MG63 (cell line): ENCODE measurements at regions not wholly inside any gene's neighbourhood (a gene's known extent, or its start where the extent isn't known, plus 50 kb on each side); places are given as distances from the start of the nearest gene placed in this dataset.

Experiments used
- DNase-seq: peaks from one replicate; pipeline ENCODE4 v3.0.0-alpha.2; 2020
- H3K27me3 ChIP-seq: fragments of 250-450 bp; sonication (Bioruptor Pico); 2 replicates; pipeline ENCODE4 v1.5.1; 2020; ENCODE audit warnings: mild to moderate bottlenecking, moderate library complexity
- H3K36me3 ChIP-seq: fragments of 250-450 bp; sonication (Bioruptor Pico); 2 replicates; pipeline ENCODE4 v1.5.1; 2020; ENCODE audit warnings: mild to moderate bottlenecking, moderate library complexity
- H3K4me3 ChIP-seq: fragments of 250-450 bp; sonication (Bioruptor Pico); 2 replicates; pipeline ENCODE4 v1.5.1; 2020; ENCODE audit warnings: mild to moderate bottlenecking, moderate library complexity
- H3K9me3 ChIP-seq: fragments of 250-450 bp; sonication (Bioruptor Pico); 2 replicates; pipeline ENCODE4 v1.5.1; 2020; ENCODE audit warnings: mild to moderate bottlenecking, moderate library complexity

DNA sequence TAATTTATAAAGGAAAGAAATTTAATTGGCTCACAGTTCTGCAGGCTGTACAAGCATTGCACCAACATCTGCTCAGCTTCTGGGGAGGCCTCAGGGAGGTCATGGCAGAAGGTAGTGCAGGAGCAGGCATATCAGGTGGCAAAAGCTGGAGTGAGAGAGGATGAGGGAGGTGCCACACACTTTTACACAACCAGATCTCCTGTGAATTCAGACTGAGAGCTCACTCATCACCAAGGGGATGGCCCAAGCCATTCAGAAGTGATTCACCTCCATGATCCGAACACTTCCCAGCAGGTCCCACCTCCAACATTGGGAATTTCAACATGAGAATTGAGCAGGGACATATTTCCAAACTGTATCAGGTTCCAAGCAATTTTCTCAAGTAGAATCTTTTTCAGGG is 84.7 kb upstream of the BRINP1 start:
- no peak for DNase-seq
- H3K4me3 ChIP-seq = no peak overlapping the region
- H3K27me3 ChIP-seq = no peaks in the 10 kb centered on the region
- H3K9me3 ChIP-seq = no peaks in the 10 kb centered on the region
- H3K36me3 ChIP-seq = no peaks in the 10 kb centered on the region

GRCh38 chr9:119453490-119453911 is 84.3 kb upstream of the BRINP1 start:
- no peaks in the 10 kb centered on the region for H3K9me3 ChIP-seq
- no peaks in the 10 kb centered on the region for H3K36me3 ChIP-seq
- no peak overlapping the region for H3K4me3 ChIP-seq
- DNase-seq = no peak
- H3K27me3 ChIP-seq = no peaks in the 10 kb centered on the region

GRCh38 chr9:119451426-119451825 is 82.2 kb upstream of the BRINP1 start:
- no peak overlapping the region for H3K4me3 ChIP-seq
- no peaks in the 10 kb centered on the region for H3K36me3 ChIP-seq
- DNase-seq = no peak
- H3K9me3 ChIP-seq = no peaks in the 10 kb centered on the region
- no peaks in the 10 kb centered on the region for H3K27me3 ChIP-seq

DNA sequence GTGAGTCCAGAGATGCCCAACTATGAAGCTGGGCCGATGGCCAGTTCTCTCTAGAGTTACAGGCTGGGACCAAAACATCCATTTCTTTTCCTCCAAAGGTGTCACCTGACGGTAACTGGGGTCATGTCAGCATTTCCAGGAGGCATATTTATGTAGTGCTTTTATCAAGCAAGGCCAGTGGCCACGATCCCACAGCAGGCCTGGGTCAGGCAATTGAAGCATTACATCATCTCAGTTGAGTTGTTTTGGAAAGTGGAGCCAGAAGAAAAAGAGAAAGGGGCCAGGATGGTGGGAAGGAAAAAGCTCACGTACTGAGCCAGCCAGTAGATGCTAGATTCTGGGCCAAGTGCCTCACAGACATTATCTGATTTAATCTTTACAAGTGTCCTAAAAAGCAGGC is 73.9 kb upstream of the BRINP1 start:
- H3K4me3 ChIP-seq = no peak overlapping the region
- H3K9me3 ChIP-seq = no peaks in the 10 kb centered on the region
- H3K36me3 ChIP-seq = no peaks in the 10 kb centered on the region
- H3K27me3 ChIP-seq = no peaks in the 10 kb centered on the region
- DNase-seq = no peak

DNA sequence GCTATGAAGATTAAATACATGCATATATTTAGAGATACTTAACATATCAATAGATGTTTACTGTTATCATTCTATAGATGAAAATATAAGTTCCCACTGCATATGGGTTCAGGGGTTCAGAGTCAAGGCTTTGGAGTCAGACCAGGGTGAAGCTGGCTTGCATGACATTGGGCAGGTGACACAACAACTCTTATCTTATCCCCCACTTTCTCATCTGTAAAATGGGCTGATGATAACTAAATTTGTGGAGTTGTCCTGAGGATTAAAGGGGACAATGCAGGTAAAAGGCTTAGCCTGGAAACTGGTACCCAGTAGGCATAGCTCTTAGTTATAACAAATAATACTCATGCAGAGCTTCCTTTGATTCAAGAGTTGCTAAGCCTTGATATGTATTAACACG is 72.6 kb upstream of the BRINP1 start:
- Histone ChIP-seq H3K4me3 (no peak overlapping the region), H3K27me3 (no peaks in the 10 kb centered on the region), H3K9me3 (no peaks in the 10 kb centered on the region), H3K36me3 (no peaks in the 10 kb centered on the region)
- DNase-seq = no peak

DNA sequence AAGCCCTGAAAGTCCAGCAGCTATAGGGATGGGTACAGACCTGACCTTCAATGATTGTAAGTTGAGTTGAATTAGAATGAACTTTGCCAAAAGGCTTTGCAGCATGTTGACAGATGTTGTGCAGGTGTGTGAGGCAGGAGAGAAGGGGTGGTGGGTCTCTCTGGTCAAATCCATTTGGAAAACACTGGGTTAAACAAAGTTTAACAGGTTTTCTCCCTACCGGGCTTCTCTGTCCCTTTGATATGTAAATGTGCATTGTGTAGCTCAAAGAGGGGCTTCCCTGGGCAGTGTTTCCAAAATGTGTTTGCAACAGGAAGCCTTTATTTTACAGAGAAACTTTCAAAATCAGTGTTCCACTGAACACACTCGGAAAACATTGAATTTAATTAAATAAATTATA is 72.1 kb upstream of the BRINP1 start:
- DNase-seq = no peak
- Histone ChIP-seq H3K9me3 (no peaks in the 10 kb centered on the region), H3K4me3 (no peak overlapping the region), H3K27me3 (no peaks in the 10 kb centered on the region), H3K36me3 (no peaks in the 10 kb centered on the region)

DNA sequence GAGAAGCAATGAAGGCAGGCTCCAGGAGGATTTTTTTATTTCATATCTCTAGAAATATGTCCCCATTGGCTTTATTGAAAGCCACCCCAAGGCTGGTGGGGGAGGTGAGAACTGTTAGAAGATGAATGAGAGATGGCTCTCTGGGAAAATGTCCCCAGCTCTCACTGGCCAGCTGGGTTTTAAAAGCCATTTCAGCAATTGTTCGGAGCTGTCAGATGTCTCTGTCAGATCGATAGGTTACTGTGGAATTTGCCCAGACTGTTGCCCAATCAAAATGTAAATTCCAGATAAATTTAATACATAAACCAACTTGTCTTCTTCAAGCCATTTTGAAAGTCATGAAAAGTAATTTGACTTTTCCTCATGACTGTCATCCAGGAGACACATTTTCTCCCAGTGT is 67.0 kb upstream of the BRINP1 start:
- H3K27me3 ChIP-seq = no peaks in the 10 kb centered on the region

DNA sequence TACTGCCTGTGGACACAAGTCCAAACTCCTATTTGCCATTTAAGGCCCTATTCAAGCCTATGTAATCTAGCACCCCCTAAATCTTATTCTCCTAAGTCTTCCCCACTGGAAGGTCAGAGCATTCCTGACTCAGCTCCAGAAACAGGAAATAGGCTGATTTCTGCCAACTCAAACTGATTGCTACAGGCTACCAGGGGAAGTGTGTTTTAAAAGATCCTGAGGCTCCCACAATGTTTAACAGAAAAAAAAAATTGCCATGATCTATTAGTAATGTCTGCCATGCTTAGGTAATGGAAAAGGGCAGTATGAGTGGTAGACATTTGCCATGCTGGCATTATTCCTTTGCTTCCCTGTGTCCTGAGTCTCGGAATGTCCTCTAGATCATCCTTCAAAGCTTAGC is 65.8 kb upstream of the BRINP1 start:
- H3K36me3 ChIP-seq = no peaks in the 10 kb centered on the region

More for the DNA sequence above, 67.0 kb upstream of the BRINP1 start:
- Histone ChIP-seq H3K36me3 (no peaks in the 10 kb centered on the region), H3K4me3 (no peak overlapping the region), H3K9me3 (no peaks in the 10 kb centered on the region)
- no peak for DNase-seq

DNA sequence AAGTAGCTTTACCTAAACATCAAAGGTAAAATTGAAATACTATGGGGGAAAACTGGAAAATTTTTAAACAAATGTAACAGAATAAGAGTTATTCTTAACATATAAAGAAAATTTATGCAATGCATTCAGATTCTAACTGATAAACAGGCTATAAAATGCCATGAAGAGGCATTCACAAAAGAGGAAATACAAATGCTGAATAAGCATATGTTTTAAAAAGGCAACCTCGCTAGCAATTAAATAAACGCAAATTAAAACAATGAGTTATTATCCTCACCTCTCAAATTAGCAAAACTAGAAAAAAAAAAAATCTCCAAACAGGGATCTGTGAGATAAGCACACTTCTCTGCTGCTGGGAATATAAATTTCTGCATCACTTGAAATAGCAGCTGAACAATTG is 63.2 kb upstream of the BRINP1 start:
- H3K9me3 ChIP-seq = no peaks in the 10 kb centered on the region
- H3K36me3 ChIP-seq = no peaks in the 10 kb centered on the region
- DNase-seq = no peak
- H3K27me3 ChIP-seq = no peaks in the 10 kb centered on the region
- H3K4me3 ChIP-seq = no peak overlapping the region

More for the DNA sequence above, 65.8 kb upstream of the BRINP1 start:
- H3K27me3 ChIP-seq = no peaks in the 10 kb centered on the region
- H3K4me3 ChIP-seq = no peak overlapping the region
- DNase-seq = no peak
- H3K9me3 ChIP-seq = no peaks in the 10 kb centered on the region

DNA sequence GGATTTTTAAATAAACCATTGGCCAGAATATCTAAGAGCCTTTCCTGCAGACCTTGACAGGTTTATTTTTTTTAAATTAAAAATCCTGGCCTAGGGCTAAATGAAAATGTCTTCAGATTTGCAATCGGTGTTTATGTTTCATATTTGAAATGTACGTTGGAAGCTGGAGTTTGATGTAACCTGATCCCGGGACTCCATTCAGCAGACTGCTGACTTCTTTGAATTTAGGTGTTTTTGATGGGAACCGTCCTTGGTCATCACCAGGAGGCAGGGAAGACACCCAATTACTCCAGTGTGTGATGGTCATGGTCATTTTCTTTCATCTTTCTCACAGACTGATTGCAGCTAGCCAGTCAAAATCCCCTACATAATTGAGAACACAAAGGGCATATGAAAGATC is 60.1 kb upstream of the BRINP1 start:
- DNase-seq = no peak
- no peaks in the 10 kb centered on the region for H3K27me3 ChIP-seq
- H3K4me3 ChIP-seq = no peak overlapping the region
- no peaks in the 10 kb centered on the region for H3K9me3 ChIP-seq
- H3K36me3 ChIP-seq = no peaks in the 10 kb centered on the region

DNA sequence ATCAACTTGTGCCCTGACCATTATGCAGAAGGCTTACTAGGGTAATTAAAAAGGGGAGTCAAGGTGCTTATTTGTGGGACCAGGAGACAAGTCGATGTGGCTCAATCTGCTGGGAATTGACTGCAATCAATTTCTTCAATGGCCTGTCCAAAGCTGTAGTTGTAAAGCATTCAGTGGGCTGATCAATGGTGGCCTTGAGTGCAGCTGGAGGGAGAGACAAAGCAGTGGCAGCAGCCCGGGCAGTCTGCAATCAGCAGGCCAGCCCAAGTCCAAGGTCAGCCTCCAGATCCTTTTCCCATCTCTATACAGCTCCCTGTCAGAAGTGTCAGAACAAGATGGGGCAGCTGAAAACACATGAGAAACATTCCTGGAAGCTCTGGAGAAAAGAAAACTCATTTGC is 51.0 kb upstream of the BRINP1 start:
- Histone ChIP-seq H3K27me3 (no peaks in the 10 kb centered on the region), H3K4me3 (no peak overlapping the region)
- DNase-seq = no peak

More for the DNA sequence above, 51.0 kb upstream of the BRINP1 start:
- H3K36me3 ChIP-seq = no peaks in the 10 kb centered on the region
- H3K9me3 ChIP-seq = no peaks in the 10 kb centered on the region
